ENCODE measurements at regions not wholly inside any gene's neighbourhood (a gene's known extent, or its start where the extent isn't known, plus 50 kb on each side); places are given as distances from the start of the nearest gene placed in this dataset.

- TF ChIP-seq POLR2A (IDR thresholded peaks at IDR 0.05) (no peak), CTCF (IDR thresholded peaks at IDR 0.05) (no peak)
These were observed 65.4 kb upstream of the PHIP start for GRCh38 chr6:79143320-79143898.

Measured in testis (tissue), 2 donors.